ENCODE measurements at regions not wholly inside any gene's neighbourhood (a gene's known extent, or its start where the extent isn't known, plus 50 kb on each side); places are given as distances from the start of the nearest gene placed in this dataset.

DNA sequence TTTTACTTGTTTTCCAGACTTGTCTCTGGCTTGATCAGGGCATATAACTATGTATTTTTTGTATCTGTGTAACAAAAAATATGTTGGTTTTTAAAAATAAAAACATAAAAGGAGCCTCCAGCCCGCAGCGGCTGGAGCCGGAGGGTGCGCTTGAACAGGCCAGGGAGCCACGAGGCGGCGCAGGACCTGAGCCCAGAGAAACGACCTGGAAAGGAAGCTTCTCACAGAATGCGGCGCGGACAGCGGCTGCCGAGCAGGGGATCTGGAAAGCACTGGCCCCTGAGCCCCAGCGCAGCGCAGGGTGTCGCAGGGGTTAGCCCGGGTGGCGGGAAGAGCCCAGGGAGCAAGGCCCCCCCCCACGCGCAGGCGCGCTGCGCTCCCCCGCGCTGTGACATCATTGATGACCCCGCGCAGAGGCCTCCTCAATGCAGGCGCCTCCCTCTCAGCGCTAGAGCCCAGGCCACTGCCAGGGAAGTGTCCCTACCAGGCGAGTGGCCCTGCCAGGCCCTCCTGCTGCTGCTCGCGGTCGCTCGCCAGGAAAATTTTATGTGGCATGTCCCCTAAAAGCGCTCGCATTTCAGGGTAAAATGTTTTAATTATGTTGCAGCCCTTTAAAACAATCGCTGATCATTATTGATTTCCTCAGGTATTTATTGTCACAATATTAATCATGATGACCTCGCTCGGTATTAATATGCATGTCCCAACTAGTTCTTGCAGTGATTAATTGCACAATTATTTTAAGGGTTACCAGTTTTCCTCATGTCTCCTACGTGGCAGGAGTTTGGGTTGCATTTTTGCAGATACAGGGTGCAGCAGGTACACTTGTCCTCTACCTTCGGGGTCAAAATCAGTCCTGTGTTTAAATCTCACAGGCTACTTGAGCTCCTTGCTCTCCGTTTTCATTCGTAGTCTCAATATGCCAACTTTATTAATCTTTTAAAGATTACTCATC lies 134.2 kb downstream of the USP22 start (continued):
- TF ChIP-seq PHF8 (IDR thresholded peaks at IDR 0.05; ENCODE audit: borderline replicate concordance, low read depth): peak; percentile 57; the same call in 1 of the 2 replicates
- no peak for TF ChIP-seq ZSCAN20 (CRISPR knock-in tag; IDR thresholded peaks at IDR 0.05)
- TF ChIP-seq, protein P1, sequence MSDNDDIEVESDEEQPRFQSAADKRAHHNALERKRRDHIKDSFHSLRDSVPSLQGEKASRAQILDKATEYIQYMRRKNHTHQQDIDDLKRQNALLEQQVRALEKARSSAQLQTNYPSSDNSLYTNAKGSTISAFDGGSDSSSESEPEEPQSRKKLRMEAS (IDR thresholded peaks at IDR 0.05): peak; percentile 97
- no peak for TF ChIP-seq TP53 (CRISPR knock-in tag; IDR thresholded peaks at IDR 0.05)
- no peak for TF ChIP-seq CEBPB (IDR thresholded peaks at IDR 0.05)
- TF ChIP-seq CBX8 (IDR thresholded peaks at IDR 0.05): no peak
- TF ChIP-seq KDM1A (IDR thresholded peaks at IDR 0.05; ENCODE audit: low read depth): no peak
- TF ChIP-seq HOXB13 (CRISPR knock-in tag; IDR thresholded peaks at IDR 0.05; ENCODE audit: low read depth): peak; percentile 67; the same call in 1 of the 2 replicates
- no peak for TF ChIP-seq EHF (CRISPR knock-in tag; IDR thresholded peaks at IDR 0.05)
- peak; percentile 37; the same call in 1 of the 2 replicates for TF ChIP-seq MYC (IDR thresholded peaks at IDR 0.05; ENCODE audit: borderline replicate concordance, low read length)
- TF ChIP-seq REST (IDR thresholded peaks at IDR 0.05): no peak
- TF ChIP-seq FOXS1 (CRISPR knock-in tag; IDR thresholded peaks at IDR 0.05): no peak
- TF ChIP-seq TFCP2L1 (CRISPR knock-in tag; IDR thresholded peaks at IDR 0.05): no peak
- TF ChIP-seq EHMT2 (IDR thresholded peaks at IDR 0.05; ENCODE audit: low read depth): no peak
- no peak for TF ChIP-seq RCOR1 (IDR thresholded peaks at IDR 0.05; ENCODE audit: low read depth, low read length)
- TF ChIP-seq GATA3 (IDR thresholded peaks at IDR 0.05; ENCODE audit: borderline replicate concordance): no peak
- no peak for TF ChIP-seq MAFK (IDR thresholded peaks at IDR 0.05; ENCODE audit: partially characterized antibody)
- no peak for TF ChIP-seq ESRRA (IDR thresholded peaks at IDR 0.05; ENCODE audit: borderline replicate concordance, low read length)
- TF ChIP-seq, protein P2, sequence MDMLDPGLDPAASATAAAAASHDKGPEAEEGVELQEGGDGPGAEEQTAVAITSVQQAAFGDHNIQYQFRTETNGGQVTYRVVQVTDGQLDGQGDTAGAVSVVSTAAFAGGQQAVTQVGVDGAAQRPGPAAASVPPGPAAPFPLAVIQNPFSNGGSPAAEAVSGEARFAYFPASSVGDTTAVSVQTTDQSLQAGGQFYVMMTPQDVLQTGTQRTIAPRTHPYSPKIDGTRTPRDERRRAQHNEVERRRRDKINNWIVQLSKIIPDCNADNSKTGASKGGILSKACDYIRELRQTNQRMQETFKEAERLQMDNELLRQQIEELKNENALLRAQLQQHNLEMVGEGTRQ (IDR thresholded peaks at IDR 0.05): no peak
- peak; percentile 84; the same call in 1 of the 2 replicates for TF ChIP-seq MAZ (IDR thresholded peaks at IDR 0.05; ENCODE audit: borderline replicate concordance, low read depth, low read length)
- no peak for TF ChIP-seq RARB (CRISPR knock-in tag; IDR thresholded peaks at IDR 0.05)
- TF ChIP-seq POLR2A (IDR thresholded peaks at IDR 0.05; ENCODE audit: low read length): peak; percentile 84
- no peak for TF ChIP-seq HDAC2 (IDR thresholded peaks at IDR 0.05)
- peak; percentile 73; the same call in 2 of the 3 replicates for TF ChIP-seq BCL3 (IDR thresholded peaks at IDR 0.05)
- no peak for TF ChIP-seq EP300 (IDR thresholded peaks at IDR 0.05)
- no peak for TF ChIP-seq ZNF302 (CRISPR knock-in tag; IDR thresholded peaks at IDR 0.05)
- TF ChIP-seq HEYL (CRISPR knock-in tag; IDR thresholded peaks at IDR 0.05): no peak
- TF ChIP-seq SMC3 (IDR thresholded peaks at IDR 0.05): peak; percentile 72
- no peak for TF ChIP-seq JUNB (IDR thresholded peaks at IDR 0.05)
- no peak for TF ChIP-seq KDM5A (IDR thresholded peaks at IDR 0.05)
- TF ChIP-seq ATOH8 (CRISPR knock-in tag; IDR thresholded peaks at IDR 0.05; ENCODE audit: low read depth): 0 out of 2 replicates have a peak, but pooled peaks have one; percentile 45
- no peak for TF ChIP-seq NR3C1 (IDR thresholded peaks at IDR 0.05)
- TF ChIP-seq, protein P3, sequence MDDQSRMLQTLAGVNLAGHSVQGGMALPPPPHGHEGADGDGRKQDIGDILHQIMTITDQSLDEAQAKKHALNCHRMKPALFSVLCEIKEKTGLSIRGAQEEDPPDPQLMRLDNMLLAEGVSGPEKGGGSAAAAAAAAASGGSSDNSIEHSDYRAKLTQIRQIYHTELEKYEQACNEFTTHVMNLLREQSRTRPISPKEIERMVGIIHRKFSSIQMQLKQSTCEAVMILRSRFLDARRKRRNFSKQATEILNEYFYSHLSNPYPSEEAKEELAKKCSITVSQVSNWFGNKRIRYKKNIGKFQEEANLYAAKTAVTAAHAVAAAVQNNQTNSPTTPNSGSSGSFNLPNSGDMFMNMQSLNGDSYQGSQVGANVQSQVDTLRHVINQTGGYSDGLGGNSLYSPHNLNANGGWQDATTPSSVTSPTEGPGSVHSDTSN (IDR thresholded peaks at IDR 0.05): no peak
- TF ChIP-seq, protein P4, sequence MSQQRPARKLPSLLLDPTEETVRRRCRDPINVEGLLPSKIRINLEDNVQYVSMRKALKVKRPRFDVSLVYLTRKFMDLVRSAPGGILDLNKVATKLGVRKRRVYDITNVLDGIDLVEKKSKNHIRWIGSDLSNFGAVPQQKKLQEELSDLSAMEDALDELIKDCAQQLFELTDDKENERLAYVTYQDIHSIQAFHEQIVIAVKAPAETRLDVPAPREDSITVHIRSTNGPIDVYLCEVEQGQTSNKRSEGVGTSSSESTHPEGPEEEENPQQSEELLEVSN (IDR thresholded peaks at IDR 0.05; ENCODE audit: borderline replicate concordance, low read depth): peak; percentile 98
- no peak for TF ChIP-seq FOSB (CRISPR knock-in tag; IDR thresholded peaks at IDR 0.05)

All from A549 (cell line).